ENCODE measurements at regions not wholly inside any gene's neighbourhood (a gene's known extent, or its start where the extent isn't known, plus 50 kb on each side); places are given as distances from the start of the nearest gene placed in this dataset.

DNA sequence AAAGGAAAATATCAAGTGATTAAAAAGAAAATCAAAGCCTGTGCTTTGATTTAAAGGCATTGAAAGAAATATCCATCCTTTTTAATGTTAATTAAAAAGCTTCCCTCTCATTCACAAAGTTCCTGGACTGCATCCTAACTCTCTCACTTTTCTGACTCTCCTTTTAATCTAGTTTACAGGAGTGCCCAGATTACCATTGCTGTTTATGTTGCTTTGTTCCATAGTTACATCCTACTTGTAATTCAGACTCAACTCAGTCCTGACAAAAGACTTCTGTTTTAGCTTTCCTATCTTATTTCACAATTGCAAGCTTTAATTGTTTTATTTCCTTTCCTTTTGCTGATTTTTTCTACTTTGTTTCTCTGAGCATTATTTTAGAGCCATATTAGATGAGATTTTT is 160.7 kb upstream of the DTNA start:
- dilution Hi-C loops (cut with MboI; ENCODE audit: extremely low pct_ligation_motif_present, low sequenced_read_pairs) (no loop called here), intact Hi-C loops (cut with micrococcal nuclease) (loop anchor here (10.0 kb wide), 1 partner anchor 1895 kb away; no protein-coding TSS in a partner anchor)
- no peak overlapping the region for H2AFZ ChIP-seq (ENCODE audit: low read depth, low read length)
- H3K4me2 ChIP-seq (ENCODE audit: insufficient read depth, low read length): no peak overlapping the region
- POLR2A ChIA-PET: no interaction called here
- no peaks in the 10 kb centered on the region for H3K4me1 ChIP-seq (ENCODE audit: control insufficient read depth, extremely low read depth, insufficient read depth, low read length)
- BruUV-seq (replicated peaks): no TSS peak
- no peaks in the 10 kb centered on the region for H4K20me1 ChIP-seq (replicated peaks; ENCODE audit: control insufficient read depth, extremely low read depth, insufficient read depth, low read length)
- H3K9me1 ChIP-seq (replicated peaks; ENCODE audit: control insufficient read depth, extremely low read depth, insufficient read depth, low read length): no peaks in the 10 kb centered on the region
- no peaks in the 10 kb centered on the region for H3K27me3 ChIP-seq (ENCODE audit: control insufficient read depth in 2 of 2, insufficient read depth in 2 of 2, low read length in 2 of 2)
- DNase-seq (ENCODE audit: low read depth, low spot score) (no peak), FAIRE-seq (no peak)
- TF ChIP-seq POLR2A (IDR thresholded peaks at IDR 0.05; ENCODE audit: low read depth, low read length): no peak
- TF ChIP-seq FOS (IDR thresholded peaks at IDR 0.05; ENCODE audit: borderline replicate concordance, insufficient read depth, low read length): no peak
- TF ChIP-seq, protein P1, sequence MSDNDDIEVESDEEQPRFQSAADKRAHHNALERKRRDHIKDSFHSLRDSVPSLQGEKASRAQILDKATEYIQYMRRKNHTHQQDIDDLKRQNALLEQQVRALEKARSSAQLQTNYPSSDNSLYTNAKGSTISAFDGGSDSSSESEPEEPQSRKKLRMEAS (IDR thresholded peaks at IDR 0.05; ENCODE audit: insufficient read depth, insufficient read length): no peak
- TF ChIP-seq POLR2AphosphoS5 (IDR thresholded peaks at IDR 0.05; ENCODE audit: insufficient read depth, low read depth, low read length): no peak
- TF ChIP-seq JUN (IDR thresholded peaks at IDR 0.05; ENCODE audit: borderline replicate concordance, insufficient read depth, insufficient read length, low read depth): no peak
- no peak for TF ChIP-seq EZH2 (IDR thresholded peaks at IDR 0.05; ENCODE audit: borderline replicate concordance, low read depth, low read length, severe bottlenecking)
- no peak for TF ChIP-seq GATA2 (IDR thresholded peaks at IDR 0.05; ENCODE audit: insufficient read depth, insufficient read length, low read depth, low read length)
- TF ChIP-seq, protein P2, sequence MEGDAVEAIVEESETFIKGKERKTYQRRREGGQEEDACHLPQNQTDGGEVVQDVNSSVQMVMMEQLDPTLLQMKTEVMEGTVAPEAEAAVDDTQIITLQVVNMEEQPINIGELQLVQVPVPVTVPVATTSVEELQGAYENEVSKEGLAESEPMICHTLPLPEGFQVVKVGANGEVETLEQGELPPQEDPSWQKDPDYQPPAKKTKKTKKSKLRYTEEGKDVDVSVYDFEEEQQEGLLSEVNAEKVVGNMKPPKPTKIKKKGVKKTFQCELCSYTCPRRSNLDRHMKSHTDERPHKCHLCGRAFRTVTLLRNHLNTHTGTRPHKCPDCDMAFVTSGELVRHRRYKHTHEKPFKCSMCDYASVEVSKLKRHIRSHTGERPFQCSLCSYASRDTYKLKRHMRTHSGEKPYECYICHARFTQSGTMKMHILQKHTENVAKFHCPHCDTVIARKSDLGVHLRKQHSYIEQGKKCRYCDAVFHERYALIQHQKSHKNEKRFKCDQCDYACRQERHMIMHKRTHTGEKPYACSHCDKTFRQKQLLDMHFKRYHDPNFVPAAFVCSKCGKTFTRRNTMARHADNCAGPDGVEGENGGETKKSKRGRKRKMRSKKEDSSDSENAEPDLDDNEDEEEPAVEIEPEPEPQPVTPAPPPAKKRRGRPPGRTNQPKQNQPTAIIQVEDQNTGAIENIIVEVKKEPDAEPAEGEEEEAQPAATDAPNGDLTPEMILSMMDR (IDR thresholded peaks at IDR 0.05; ENCODE audit: extremely low read depth in 1 of 2, insufficient read depth in 1 of 2, low read depth in 1 of 2, low read length in 2 of 2): no peak
- H3K4me3 ChIP-seq (replicated peaks in 1 of 3; ENCODE audit: insufficient read depth in 1 of 3, low read depth in 1 of 3, low read length in 3 of 3): no peak overlapping the region
- H3K79me2 ChIP-seq (ENCODE audit: control insufficient read depth, insufficient read depth, low read length): no peaks in the 10 kb centered on the region
- H3K9me3 ChIP-seq (replicated peaks; ENCODE audit: control insufficient read depth, insufficient read depth, low read length): no peaks in the 10 kb centered on the region
- CTCF ChIA-PET: interaction anchor here (1.0 kb wide), 1 partner anchor 13 kb away, joined by 3 read pairs; no protein-coding TSS in a partner anchor
- no peaks in the 10 kb centered on the region for H3K36me3 ChIP-seq (ENCODE audit: control insufficient read depth in 2 of 2, extremely low read depth in 1 of 2, insufficient read depth in 2 of 2, low read length in 2 of 2)
- H3K9ac ChIP-seq (replicated peaks; ENCODE audit: extremely low read depth, insufficient read depth, low read length): no peak overlapping the region
- H3K27ac ChIP-seq (ENCODE audit: insufficient read depth, low read depth, low read length): no peak overlapping the region

All from endothelial cell of umbilical vein (primary cell).